Right hindlimb (tissue), 1 donor: ENCODE measurements at regions not wholly inside any gene's neighbourhood (a gene's known extent, or its start where the extent isn't known, plus 50 kb on each side); places are given as distances from the start of the nearest gene placed in this dataset.
"Not testable (repeated sequence)": the region's sequence is repeated elsewhere in the genome, so short reads cannot be mapped to it uniquely, and the experiment has no call there.

Source experiments
- DNase-seq: peaks from one replicate; pipeline ENCODE4 v3.0.0-alpha.2; 2018

GRCh38 chr12:116327992-116328391, 50.5 kb upstream of the MED13L start:
- DNase-seq: not testable (repeated sequence)

DNA sequence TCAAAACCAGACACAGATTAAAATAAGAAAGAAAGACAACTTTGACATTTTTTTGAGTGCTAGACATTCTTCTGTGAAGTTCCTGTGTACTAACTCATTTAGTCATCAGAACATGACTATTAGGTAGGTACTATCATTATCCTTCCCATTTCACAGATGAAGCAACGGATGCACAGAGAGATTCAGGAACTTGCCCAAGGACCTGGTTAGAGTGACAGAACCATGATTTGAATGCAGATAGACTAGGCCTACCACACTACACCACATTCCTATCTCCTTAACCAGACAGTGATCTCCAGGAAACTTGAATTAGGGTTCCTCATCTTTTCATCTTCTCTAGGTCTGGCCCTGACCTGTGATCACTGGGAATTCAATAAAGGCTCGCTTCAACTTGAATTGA, 54.4 kb upstream of the MED13L start:
- no peak for DNase-seq

DNA sequence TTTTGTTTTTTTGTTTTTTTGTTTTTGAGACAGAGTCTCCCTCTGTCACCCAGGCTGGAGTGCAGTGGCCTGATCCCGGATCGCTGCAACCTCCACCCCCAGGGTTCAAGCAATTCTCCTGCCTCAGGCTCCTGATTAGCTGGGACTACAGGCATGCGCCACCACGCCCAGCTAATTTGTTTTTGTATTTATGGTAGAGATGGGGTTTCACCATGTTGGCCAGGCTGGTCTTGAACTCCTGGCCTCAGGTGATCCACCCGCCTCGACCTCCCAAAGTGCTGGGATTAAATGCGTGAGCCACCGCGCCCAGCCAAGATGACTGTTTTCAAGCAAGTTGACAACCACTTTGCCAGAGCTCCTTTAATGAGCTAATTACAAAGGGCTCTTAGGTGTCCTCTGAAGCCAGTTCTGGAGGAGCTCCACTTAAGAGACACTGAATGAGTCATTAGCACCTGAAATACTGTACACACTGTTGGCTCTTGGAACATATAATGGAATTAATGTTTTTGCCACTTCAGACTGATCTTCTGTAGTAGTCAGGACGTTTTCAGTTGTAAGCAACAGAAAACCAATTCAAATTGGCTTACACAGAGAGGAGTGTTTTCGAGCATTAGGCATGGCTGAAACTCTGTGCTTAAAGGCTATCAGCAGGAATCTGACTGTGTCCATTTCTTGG, 55.4 kb upstream of the MED13L start:
- no peak for DNase-seq

- no peak for DNase-seq
Measured at GRCh38 chr12:116333402-116333801, 55.9 kb upstream of the MED13L start.

DNA sequence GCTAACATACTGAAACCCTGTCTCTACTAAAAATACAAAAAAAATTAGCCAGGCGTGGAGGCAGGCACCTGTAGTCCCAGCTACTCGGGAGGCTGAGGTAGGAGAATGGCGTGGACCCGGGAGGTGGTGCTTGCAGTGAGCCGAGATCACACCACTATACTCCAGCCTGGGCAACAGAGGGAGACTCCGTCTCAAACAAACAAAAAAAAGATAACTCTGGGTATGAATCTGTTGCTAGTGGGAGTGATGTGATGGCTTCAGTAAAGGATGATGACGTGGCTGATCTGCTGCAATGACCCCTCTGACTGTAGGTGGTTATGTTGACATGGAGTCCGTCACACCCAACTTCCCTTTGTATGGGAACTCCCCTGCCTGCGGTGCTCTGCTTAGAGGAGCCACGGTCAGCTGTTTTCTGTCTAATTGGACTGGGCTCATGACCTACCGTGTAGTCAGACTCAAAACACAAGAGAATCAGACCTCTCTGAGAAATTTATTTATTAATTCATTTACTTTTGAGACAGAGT, 59.1 kb upstream of the MED13L start:
- no peak for DNase-seq

- no peak for DNase-seq
Measured at GRCh38 chr12:116337312-116337711, 59.8 kb upstream of the MED13L start.

- DNase-seq: no peak
Measured at GRCh38 chr12:116338064-116338846, 60.8 kb upstream of the MED13L start.

GRCh38 chr12:116339062-116339461, 61.6 kb upstream of the MED13L start:
- DNase-seq: no peak

DNA sequence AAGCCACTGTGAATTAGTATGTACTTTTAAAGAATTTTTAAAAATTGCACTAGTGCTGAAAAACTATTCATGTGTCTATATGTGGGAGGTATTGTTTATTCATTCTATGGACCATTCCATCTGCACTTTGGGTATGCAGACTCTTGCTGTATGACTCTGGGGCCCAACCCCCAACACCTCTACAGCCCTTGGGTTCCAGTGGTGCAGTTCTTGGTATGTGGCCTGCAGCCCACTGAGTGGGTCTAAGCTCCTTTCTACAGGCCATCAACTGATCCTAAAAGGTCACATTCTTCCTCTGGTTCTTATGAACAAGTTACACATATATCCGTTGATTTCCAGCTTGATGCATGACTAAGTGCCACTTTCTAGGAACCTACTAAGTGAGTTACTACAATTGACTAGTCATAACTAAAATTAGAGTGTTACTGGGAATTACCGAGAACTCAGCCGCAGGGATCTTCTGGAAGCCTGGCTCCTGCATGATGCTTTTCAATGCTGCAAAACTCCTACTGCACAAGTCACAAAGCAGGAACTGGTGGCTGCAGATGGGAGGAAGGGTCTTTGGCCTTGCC, 62.4 kb upstream of the MED13L start:
- no peak for DNase-seq

DNA sequence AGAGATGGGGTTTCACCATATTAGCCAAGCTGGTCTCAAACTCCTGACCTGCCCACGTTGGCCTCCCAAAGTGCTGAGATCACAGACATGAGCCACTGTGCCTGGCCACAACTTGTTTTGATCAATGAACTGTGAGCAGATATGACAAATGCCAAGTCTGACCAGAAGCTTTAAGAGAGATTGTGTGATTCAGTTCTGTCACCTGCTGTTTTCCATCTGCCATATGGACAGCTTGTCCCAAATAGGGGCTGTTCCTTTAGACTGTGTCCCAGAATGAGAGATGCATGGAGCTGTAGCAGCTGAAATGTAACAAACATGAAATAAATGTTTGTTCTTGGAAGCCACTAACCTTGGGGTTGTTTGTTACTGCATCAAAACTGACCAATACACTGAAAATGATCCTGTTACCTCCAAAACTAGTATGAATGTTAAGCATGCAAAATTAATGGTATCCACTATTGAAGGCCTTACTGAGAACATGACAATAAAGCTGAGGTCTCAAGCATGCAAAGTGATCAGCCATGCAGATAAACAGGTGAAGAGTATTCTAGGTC, 65.9 kb upstream of the MED13L start:
- DNase-seq: no peak

GRCh38 chr12:116346222-116346621, 68.7 kb upstream of the MED13L start:
- peak; percentile 50 for DNase-seq

DNA sequence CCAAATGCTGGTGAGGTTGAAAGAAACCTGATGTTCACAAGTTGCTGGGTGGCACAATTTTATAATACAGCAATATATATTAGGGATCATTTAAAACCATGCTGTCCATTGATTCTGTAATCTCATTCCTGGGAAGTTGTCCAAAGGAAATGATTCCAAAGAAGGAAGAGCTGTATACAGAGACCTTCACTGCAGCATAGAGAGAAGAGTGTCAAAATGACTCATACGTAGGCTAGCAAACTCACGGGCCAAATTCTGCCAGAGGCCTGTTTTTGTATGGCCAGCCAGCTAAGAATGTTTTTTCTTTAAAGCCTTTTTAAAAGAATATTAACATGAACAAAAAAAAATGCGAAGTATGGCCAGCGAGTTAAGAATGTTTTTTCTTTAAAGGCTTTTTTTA, 69.2 kb upstream of the MED13L start:
- no peak for DNase-seq

- no peak for DNase-seq
Measured at GRCh38 chr12:116347265-116347664, 69.8 kb upstream of the MED13L start.

GRCh38 chr12:116352315-116352835, 74.9 kb upstream of the MED13L start:
- DNase-seq: no peak

DNA sequence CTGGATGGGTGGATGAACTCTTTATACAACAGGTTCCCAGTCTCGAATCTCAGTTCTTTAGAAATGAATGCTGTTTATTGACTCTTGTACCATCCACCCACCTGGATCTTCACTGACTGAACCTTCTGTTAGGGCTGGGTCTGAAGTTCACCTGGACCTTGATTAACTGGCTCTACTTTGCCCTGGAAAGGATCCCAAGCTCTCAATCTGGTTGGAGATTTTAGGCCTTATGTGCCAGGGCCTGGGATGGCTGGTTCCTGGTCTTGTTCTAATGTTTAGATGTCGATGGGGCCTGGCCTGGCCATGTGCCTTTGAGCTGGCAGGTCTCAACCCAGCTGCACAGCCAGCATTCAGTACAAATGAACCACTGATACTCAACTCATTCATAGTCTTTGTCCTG, 76.5 kb upstream of the MED13L start:
- no peak for DNase-seq

DNA sequence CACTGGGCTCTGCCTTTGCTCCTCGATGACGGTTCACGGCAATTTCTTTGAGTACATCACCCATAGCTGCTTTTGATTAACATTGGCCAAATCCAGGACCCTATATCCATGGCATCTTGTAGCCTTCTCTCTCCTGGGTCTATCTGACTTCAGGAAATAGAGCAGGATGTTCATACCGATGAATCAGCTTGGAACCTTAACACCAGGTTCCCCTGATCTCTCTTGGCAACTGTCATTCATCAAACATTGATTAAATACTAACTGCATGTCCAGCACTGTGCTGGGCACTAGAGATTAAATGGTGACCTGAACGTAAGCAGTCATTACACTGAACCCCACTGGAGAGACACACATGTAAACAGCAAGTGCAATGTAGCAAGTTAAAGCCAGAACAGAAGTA, 77.0 kb upstream of the MED13L start:
- no peak for DNase-seq

GRCh38 chr12:116354950-116355783, 77.7 kb upstream of the MED13L start:
- DNase-seq: no peak

DNA sequence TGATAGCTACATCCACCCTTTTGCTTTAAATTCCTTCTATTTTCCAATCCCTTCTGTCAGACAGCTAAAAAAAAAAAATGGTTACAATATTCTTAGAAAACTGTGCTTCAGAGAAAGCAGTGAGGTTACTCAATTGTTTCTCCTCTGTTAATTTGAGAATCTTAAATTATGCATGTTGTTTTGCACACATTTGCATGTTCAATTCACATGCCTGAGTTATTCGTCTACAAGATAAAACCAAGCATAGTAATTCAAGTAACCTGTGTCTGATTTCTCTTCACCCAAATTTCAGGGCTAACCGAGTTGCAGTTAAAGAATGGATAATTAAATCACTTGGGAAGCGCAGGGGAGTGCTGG, 81.0 kb upstream of the MED13L start:
- DNase-seq: no peak

- DNase-seq: peak; percentile 97
Measured at GRCh38 chr12:116358893-116359761, 81.6 kb upstream of the MED13L start.

DNA sequence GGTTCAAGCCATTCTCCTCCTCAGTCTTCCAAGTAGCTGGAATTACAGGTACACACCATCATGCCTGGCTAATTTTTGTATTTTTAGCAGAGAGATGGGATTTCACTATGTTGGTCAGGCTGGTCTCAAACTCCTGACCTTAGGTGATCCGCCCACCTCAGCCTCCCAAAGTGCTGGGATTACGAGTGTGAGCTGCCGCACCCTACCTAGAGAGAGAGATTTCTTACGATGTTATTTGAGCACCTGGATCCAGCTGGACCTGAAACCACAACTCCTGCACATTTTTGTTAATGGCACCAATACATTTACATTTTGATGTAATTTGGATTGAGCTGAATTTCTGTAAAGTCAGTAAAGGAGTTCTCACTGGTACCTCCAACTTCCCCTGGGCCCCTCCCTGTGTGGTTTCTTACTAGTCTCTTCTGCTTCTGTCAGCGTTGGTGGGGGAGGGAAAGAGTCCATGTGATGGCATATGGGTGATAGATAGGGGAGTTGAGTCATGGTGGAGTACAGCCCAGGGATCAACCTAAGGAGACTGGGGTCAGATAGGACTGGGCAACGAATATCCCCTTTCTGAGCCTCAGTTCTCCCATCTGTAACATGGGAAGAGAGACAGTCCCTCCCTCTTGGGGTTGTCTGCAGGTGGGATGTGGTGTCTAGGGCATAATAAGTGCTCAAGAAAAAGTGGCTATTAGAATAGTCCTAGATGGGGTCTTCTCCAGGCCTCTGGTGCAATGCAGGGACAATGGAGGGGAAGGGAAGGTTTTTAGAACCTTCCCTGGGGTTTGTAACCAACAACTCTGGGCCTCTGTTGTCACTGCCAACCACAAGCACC, 83.3 kb upstream of the MED13L start:
- DNase-seq: no peak
